NCI-H460 (cell line): ENCODE measurements at regions not wholly inside any gene's neighbourhood (a gene's known extent, or its start where the extent isn't known, plus 50 kb on each side); places are given as distances from the start of the nearest gene placed in this dataset.

Source experiments
- DNase-seq: peaks from one replicate; pipeline ENCODE4 v3.0.0-alpha.2; 2016; ENCODE audit warnings: low read depth; ENCODE audit errors: extremely low read depth

DNA sequence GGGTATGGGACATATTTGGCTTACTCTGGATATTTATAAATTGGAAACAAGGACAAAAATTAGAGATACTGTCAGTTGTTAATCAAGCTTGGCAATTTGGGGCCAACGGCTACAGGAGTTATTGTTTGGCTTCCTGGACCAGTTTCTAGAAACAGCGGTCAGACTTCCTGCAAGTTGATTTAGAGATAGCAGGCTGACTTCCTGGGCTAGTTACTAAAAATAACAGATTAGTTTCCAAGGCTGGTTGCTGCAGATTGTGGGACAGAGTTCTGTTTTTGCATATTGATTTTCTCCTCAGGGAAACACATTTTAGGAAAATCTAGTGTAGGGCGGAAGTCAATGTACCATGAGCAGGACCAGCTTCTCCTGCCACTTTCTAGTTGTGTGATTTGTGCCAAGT is 144.0 kb upstream of the TMPO start:
- DNase-seq: no peak

DNA sequence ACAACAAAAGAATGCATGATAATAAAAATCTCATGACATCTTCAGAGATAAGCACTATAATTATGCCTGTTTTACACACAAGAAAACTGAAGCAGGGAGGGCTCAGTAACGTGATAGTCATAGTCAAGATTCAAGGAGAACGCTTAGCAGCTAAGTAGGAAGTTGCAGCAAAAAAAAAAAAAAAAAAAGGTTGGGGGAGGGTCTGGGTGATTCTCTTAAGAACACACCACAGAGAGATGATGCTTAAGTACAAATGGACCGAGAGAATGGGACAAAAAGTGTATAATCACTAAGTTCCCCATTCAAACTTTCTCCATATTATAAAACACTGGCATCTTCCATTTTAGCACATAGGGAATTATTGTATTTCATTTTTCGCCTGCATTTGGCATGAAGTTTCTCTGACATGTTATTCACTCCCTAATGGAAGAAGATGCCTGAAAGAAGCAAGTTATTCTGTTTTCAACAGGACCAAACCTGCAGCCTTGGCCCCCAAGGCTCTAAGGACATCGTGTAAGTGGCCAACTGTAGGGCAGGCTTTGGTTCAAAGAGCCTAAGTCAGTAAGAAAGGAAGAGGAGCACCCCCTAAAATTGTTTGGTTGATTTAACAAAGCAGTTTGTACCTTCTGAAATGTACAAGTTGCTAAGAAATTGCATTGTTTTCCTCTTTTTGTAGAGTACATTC is 142.9 kb upstream of the TMPO start:
- no peak for DNase-seq

DNA sequence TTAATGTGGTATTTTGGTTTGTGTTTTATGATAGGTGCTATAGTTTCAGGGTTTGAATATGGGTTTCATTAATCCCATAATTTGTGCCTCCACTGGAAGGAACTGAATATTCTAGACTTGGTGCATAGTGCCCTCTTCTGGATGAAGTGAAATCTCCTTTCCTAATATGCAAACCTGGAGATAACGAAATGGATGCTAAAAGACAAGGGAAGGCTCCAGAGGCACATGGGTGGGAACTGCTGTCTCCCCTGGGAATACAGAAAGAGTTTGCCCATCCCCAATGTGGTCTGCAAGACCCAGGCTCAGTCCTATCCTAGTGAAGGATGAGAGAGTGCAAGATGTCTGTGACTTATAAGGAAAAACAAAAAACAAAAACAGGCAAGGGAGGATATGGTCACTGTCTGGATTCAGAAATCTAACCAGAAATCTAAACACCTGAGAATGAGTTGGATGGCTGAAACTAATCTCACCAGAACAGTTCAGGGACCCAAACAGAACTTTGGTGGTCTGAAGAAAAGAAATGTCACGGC is 142.3 kb upstream of the TMPO start:
- peak; percentile 64 for DNase-seq

DNA sequence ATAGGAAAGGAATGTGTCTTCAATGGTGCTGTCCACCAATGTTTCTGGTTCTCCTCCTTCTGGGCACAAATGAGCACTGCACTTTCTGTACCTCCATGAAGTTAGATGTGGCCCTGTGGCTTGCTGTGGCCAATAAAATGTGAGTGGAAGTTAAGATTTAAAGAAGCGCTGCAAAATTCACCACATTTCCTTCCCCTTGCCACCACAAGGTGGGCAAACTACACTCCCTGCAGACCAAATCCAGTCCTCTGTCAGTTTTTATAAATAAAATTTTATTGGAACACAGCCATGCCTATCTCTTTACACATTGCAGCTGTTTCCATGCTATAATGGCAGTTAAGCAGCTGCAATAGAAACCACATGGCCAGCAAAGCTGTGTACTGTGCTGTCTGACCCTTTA is 141.4 kb upstream of the TMPO start:
- DNase-seq: no peak

DNA sequence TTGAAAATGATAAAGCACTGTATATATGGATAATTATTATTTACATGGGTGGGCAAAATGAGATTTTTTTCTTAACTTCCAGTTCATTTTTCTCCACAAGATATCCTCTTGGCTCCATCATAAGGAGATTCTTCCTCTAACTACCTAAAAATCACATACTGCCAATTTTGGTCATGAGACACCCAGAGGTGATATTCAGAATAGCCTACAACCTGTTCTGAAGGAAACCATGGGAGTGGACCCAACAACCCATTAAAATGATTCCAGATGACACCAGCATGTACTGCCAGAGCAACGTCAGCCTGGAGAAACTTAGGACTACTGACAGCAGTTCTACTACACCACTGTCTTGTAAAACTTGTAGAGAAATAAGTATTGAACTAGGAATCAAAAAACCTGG is 136.3 kb upstream of the TMPO start:
- no peak for DNase-seq

DNA sequence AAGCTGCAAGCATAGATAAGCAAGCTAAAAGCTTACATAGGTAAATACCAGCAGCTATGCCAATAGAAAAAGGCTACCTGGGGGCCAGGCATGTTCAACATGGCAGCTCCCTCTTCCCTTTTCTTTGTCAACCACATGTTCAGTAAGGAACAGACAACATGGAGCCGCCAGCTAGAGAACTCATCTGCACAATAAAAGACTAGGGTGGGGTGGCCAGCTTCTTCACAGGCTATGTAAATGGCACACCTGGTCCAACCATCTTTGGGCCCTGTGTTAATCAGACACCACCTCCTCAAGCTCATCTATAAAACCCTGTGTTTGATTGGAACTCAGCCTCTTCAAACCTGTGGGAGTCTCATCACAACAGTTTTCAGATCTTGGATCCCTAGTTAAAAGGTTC is 129.7 kb upstream of the TMPO start:
- no peak for DNase-seq

DNA sequence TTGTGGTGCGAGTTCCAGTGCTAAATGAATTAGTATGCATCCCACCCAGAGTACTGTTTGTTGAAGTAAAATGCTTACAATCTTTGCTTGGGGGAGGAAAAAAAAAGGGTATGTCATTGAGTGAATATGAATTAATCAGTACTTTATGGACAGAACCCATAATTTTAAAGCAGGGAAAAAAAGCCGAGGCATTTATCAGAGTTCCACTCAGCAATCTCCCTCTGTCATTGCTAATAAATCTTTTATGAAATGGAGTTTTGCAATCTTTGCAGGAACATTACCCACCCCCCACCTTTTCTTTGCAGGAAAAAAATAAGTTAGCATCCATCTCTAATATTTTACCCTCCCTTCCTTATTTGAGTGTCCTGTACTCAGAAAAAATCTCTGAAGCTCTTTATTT is 127.9 kb upstream of the TMPO start:
- no peak for DNase-seq

DNA sequence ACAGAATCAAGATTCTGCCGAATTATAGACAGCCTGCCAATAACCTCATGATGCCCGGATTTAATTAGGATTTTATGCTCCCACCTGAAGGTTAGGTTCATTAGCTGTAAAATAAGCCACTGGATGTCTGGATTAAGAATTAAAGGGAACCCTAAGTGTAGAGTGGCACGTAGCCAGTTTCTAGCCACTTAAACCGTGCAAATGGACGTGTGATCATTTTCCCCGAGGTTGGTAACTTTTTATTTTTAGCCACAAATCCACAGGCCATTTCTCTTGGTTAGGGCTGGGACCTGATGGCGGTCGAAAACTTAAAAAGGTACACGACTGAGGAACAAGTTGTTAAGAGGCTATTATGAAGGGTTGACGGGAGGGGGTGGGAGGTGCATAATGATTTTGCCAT is 127.3 kb upstream of the TMPO start:
- no peak for DNase-seq

DNA sequence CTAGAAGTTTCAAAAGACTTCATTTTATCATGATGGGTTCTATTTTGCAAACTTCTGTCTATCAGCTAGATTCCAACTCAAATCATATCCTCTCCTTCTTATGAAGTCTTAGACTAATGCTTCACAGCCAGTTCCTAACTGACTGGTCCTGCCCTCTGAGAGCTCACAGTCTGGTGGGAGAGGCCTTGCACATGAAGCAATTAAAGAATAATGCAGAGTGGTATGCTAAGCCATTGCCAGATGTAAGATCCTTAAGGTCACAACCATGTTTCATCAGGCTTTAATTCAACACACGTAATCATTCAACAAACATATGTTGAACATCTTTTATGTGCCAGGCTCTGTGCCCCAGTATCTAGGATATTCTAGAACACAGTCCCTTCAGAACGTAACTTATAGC is 125.8 kb upstream of the TMPO start:
- DNase-seq: no peak

DNA sequence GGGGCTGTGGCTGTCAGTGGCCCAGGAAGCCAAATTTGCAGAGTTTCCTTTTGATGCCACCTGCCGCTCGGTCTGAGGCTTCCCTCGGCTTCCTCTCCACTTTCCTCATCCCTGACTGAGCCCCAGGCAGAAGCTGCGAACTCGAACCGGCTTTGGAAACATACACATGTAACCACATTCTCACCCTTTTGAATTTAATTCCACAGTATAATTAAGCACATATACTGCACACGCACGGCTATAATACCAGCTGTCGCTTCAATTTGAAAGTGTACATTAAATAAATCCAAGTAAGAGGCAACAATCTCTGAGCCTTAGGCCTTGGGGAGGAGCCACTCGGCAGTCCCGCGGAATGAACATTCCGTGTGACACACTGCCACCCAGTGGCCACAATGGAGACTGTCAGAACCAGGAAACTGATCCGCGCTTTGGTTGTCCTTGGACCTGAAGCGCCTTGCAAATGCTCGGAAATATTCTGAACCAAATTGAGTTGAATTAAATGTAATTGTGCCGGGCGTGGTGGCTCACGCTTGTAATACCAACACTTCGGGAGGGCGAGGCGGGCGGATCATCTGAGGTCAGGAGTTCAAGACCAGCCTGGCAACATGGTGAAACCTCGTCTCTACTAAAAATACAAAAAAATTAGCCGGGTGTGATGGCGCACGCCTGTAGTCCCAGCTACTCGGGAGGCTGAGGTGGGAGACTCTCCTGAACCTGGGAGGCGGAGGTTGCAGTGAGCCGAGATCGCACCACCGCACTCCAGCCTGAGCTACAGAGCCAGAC is 117.9 kb upstream of the TMPO start:
- peak; percentile 80 for DNase-seq

DNA sequence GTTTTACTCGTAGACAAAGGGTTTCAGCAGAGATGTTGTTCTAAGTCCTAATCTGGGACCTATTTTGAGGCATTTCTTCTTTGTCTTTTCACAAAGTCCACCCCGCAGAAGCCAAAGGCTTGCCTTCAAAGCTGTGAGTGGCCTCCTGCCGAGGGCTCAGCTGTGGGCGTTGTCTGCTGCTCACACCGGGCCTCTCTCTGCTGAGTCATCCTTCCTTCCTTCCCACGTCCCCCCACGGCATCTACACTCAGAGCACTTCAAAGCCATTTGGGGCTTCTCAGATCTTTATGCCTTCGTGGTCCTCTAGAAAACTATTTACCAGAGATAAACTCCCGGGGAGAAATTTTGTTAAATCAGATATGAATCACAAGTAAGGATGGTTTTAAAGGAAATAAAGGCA is 115.9 kb upstream of the TMPO start:
- peak; percentile 43 for DNase-seq

DNA sequence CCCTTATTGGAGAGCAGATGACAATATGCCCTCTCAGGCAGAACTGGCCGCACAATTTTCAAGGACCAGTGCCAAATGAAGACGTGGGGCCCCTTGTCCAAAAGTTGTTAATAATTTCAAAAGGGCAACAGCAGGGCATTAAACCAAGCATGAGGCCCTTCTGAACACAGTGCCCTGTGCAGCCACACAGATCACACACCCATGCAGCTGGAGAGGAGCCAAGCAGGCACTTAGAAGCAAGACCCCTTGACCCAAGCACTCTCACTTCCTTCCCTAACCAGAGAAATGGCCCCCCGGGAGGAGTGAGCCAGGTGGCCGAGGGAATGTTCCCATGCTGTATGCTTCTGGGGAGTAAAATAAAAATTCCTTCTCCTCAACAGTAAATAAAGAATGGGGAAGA is 114.0 kb upstream of the TMPO start:
- DNase-seq: no peak

DNA sequence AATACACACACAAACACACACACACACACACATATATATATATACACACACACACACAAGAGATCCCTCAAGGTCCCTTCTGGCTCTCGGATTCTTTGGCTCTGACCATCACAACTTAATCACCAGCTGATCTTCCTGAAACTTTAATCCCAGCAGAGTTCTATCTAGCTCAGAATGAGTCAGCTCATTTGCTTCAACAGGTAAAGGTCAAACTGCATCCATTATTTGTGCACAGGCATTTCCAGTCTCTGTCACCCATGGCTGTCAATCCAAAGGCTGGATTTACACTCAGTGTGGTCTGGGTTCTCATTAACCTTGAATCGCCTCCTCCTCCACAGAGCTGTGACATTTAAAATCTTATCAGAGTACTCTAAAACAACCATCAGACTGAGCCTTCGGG is 113.3 kb upstream of the TMPO start:
- no peak for DNase-seq

DNA sequence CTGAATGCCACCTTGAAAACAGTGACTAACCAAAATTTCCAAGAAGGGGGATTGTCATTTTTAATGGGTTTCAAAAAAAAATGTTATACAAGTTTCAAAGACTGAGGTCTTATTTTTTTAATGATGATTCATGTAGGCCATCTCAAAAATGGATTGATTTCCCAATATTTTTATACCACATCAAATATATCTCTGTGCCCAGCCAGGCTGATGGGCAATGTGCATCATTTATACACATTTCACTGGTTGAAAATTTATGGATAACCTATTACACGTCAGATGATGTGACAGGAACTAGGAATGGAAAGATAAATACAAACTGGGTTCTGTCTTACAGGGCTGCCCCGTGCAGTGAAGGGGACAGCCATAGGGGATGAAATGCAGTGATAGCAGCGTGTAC is 112.7 kb upstream of the TMPO start:
- DNase-seq: no peak

DNA sequence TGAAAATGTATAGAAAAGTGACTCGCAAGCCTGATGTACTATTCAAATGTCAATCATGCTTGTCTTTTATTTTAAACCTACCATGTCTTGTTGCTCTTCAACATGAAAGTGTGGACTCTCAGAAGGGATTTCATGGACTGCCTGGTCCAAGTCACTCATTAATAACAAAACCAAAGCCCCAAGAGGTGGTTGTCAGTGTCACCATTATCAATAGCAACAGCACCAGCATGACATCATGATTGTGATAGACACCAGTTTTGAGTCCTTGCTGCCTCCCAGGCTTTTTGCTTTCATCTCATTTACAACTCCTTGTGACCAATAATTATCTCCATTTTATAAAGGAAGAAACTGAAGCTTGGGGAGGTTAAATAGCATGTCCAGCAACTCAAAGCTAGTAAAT is 112.0 kb upstream of the TMPO start:
- no peak for DNase-seq

DNA sequence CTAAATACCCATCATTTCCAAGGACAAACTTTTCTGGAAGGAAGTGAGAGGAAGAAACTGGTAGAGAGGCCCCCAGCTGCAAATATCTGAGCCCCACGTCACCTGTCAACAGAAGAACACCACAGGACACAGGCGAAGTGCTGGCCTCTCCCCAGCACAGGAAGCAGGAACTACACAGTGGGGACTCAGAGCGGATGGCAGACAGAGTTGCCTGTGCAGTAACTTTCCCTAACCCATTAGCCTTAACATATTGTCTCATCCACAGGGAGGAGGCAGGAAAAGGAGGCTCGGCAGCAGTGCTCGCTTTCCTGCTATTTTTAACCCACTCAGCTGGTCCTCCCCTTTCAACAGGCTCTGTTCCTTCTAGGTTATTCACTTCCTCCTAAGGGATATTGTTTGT is 111.5 kb upstream of the TMPO start:
- DNase-seq: no peak

DNA sequence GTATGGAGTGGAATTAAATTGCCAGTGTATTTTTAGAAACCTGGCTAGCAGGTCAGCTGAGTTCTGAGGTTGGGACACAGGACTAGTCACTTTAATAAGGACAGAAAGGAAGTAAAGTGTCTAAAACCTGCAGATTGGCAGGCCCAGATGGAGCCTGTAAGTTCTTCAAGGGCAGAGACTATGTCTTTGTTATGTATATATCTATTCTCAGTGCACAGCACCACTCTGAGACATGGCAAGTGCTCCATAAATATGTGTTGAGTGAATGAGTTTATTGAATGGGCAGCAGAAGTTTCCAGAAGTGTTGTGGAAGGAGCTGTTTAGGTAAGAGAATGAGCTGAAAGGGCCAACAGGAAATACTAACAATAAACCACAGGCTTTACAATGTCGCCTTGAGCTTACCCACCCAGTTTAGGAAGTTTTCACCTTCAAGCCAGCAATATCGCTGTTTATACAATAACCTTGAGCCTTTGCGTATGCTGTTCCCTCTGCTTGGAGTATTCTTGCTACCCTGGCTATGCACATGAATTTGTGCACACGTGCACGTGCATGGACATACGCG is 109.5 kb upstream of the TMPO start:
- no peak for DNase-seq

DNA sequence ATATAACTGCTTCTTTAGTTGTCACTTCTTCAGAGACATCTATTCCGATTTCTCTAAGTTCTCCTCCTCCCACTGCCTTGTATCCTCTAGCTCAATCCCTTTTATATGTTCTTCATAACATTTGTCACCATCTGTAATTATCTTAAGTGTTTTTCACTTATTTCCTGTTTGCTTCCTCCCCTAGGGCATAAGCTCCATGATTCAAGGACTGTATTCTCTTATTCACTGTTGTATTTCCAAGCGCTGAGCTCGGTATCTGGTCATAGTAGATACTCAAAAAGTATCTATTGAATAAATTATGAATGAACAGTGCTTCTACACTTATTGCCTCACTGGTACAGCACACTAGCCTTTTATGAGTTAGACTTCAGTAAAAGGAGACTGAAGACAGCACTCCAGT is 109.0 kb upstream of the TMPO start:
- no peak for DNase-seq

DNA sequence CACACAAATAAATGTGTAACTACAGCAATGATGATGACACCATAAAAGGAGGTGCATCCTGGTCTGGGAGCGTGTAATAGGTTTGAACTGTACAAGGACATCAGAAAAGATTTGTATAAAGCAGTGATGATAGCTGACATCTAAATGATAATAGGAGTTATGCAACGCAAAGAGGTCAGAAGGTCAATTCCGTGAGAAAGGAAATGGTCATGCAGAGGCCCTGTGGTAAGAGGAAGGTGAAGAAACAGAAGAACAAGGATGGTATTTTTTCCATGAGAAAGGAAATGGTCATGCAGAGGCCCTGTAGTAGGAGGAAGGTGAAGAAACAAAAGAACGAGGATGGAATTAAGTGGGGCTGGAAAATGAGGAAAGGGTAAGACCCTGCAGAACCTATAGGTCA is 106.7 kb upstream of the TMPO start:
- no peak for DNase-seq

DNA sequence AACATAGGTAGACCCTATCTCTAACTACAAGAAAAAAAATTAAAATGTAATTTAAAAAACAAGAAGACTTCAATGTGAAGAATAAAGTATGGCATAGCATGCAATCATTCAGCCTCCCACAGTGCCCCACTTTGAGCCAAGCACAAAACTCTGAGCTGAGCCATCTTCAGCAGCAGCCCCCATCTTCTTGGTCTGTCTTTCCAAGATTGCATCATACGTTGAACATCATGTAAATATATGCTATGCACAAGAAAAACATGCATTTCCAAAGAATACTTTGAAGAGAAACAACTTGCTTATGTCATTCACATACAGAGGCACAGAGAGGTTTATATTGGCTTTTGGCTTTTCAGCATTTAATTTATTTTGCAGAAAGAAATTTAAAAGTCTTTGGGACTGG is 105.8 kb upstream of the TMPO start:
- DNase-seq: no peak

DNA sequence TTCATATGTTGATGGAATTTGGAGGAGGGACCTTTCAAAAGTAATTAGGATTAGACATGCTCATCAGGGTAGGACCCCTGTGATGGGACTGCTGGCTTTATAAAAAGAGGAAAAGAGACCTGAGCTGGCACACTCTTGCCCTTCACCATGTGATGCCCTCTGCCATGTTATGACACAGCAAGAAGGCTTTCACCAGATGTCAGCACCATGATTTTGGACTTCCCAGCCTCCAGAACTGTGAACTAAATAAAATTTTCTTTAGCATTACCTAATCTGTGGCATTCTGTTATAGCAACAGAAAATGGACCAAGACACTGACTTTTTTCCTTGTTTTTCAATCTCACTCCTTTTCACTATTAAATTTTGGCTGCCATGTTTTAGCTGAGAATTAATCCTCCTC is 105.0 kb upstream of the TMPO start:
- DNase-seq: no peak

DNA sequence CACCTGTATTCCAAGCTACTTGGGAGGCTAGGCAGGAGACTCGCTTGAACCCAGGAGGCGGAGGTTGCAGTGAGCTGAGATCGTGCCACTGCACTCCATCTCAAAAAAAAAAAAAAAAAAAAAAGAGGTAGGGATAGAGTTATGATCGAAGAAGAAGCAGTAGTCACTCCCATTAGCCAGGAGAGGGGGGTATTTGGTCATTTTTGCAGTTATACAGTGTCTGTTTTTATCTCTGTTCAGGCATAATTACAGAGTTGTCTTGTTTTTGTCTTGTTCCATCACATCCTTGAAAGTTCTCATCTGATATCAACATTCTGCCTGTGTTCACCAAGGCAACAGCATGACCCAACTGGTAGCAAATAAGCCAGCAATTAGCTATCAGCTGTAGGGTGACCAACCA is 98.5 kb upstream of the TMPO start:
- DNase-seq: no peak
